ENCODE measurements at regions not wholly inside any gene's neighbourhood (a gene's known extent, or its start where the extent isn't known, plus 50 kb on each side); places are given as distances from the start of the nearest gene placed in this dataset.

DNA sequence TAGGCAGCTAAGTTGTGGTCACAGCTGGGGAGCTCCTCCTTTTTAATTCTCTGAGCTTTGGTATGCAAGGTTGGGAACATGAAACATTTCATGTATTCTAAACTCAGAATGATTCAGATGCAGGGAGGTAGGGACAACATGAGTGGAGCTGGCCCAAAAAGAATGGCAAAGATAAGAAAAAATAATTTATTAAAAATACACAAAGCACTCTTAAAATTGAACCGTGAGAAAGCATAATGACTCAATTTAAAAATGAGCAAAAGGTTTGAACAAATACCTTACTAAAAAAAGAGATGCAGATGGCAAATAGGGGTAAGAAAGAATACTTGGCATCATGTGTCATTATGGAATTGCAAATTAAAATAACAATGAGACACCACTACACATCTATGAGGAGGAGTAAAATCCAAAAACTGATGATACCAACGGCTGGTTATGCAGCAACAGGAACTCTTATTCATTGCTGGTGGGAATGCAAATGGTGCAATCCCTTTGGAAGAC lies 175.6 kb upstream of the IRX3 start:
- TF ChIP-seq CTCF (IDR thresholded peaks at IDR 0.05): no peak
- TF ChIP-seq POLR2A (IDR thresholded peaks at IDR 0.05): no peak
